ENCODE measurements at regions not wholly inside any gene's neighbourhood (a gene's known extent, or its start where the extent isn't known, plus 50 kb on each side); places are given as distances from the start of the nearest gene placed in this dataset.

DNA sequence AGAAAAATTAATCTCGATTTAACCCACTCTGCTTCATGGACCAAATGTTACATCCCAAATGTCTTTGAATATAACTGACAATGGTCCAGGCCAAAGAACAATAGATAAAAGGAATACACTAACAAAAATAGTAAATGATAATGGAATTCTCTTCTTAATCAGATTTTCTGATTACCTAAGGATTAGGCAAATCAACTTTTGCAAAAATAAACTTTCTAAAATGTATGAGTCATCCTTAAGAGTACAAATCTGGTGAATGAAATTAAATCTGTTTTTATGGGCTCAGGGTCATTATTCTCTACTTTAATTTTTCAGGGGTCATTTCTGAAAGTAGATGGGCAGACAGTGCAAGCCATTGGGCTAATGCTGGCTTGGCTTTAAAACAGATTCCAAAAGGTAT is 102.1 kb upstream of the FAM13C start:
- peak; percentile 9 for DNase-seq (ENCODE audit: low read depth)
- no peak overlapping the region for H3K4me3 ChIP-seq (ENCODE audit: low read length)
- no peak for TF ChIP-seq CTCF (conservative IDR thresholded peaks at IDR 0.05; ENCODE audit: low read depth, low read length)

GRCh38 chr10:59463909-59464308 is 101.6 kb upstream of the FAM13C start:
- DNase-seq (ENCODE audit: low read depth) = no peak
- no peak overlapping the region for H3K4me3 ChIP-seq (ENCODE audit: low read length)
- TF ChIP-seq CTCF (conservative IDR thresholded peaks at IDR 0.05; ENCODE audit: low read depth, low read length) = no peak

- no peak for TF ChIP-seq CTCF (conservative IDR thresholded peaks at IDR 0.05; ENCODE audit: low read depth, low read length)
Measured at GRCh38 chr10:59460601-59461000, 98.3 kb upstream of the FAM13C start.

DNA sequence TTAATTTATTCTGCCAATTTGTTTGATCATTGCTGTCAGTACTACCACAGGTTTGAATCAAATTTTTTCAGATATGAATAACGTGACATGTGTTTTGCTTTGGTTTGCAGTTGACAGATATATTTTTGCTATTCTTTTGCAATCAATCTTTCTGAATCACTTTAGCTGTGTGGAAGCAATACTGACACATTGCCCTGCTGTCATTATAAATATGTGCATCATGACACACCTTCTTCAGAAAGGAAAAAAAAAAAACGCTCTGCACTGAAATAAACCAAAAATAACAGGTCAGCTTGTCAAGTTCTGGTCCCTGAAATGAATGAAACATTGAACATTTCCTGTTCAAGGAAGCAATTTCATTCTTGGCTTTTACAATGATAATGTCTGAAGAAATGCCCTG is 93.8 kb upstream of the FAM13C start:
- no peak for DNase-seq (ENCODE audit: low read depth)
- no peak for TF ChIP-seq CTCF (conservative IDR thresholded peaks at IDR 0.05; ENCODE audit: low read depth, low read length)
- no peak overlapping the region for H3K4me3 ChIP-seq (ENCODE audit: low read length)

More at GRCh38 chr10:59460601-59461000, 98.3 kb upstream of the FAM13C start:
- H3K4me3 ChIP-seq (ENCODE audit: low read length) = no peak overlapping the region
- DNase-seq (ENCODE audit: low read depth) = no peak

DNA sequence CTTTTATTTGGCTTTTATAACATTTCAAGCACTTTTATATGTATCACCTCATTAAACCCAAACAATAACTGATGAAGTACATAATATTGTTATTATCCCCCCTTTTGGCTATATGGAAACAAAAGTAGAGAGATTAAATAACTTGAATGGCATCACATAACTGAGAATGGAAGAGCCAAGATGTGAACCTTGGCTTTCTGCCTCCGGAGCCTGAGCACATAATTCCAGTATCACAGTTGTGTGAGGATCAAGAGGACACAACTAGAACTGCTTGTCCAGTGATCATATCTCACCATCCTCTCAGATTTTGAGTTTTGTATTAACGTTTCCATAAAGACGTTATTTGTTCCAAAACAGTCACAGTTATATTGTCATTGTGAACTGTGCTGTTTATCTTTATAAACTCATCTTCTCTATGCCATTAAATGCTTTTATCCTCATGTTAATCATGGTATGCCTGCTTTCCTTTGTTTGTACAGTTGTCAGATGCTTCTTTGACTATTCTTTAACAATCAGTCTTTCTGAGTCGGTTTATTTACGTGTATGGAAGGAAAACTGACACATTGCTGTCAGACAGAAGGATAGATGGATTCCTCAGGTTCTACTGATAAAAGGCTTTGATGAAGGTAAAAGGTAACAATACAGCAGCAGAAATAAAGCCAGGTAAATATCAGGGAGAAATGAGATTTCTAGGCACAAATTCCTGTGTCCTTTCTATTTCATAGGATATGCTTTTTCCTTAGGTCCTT is 92.0 kb upstream of the FAM13C start:
- H3K4me3 ChIP-seq (ENCODE audit: low read length) = no peak overlapping the region
- DNase-seq (ENCODE audit: low read depth) = no peak
- no peak for TF ChIP-seq CTCF (conservative IDR thresholded peaks at IDR 0.05; ENCODE audit: low read depth, low read length)

- no peak overlapping the region for H3K4me3 ChIP-seq (ENCODE audit: low read length)
- DNase-seq (ENCODE audit: low read depth) = no peak
- TF ChIP-seq CTCF (conservative IDR thresholded peaks at IDR 0.05; ENCODE audit: low read depth, low read length) = no peak
Measured at GRCh38 chr10:59448616-59449015, 86.3 kb upstream of the FAM13C start.

DNA sequence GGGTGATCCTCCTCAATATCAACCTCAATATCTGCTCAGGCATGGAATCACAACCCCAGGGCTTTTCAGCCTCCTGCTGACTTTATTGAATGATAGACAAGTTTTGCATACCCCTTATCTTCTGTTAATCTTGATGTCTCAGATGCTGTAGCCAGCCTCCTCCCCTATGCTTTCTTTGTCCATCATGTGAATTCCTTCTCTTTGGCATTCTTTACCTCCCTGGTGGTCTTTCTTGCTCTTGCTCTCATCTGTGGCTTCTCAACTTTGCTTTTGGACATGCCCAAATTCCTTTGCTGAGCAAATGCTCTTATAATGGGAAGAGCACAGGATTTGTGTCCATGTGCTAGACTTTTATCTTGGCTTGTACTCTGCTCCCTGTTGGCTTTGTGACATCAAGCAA is 73.4 kb upstream of the FAM13C start:
- no peak for TF ChIP-seq CTCF (conservative IDR thresholded peaks at IDR 0.05; ENCODE audit: low read depth, low read length)
- no peak for DNase-seq (ENCODE audit: low read depth)
- H3K4me3 ChIP-seq (ENCODE audit: low read length) = no peak overlapping the region

Measured in retinal pigment epithelial cell (primary cell).